ENCODE measurements at regions not wholly inside any gene's neighbourhood (a gene's known extent, or its start where the extent isn't known, plus 50 kb on each side); places are given as distances from the start of the nearest gene placed in this dataset.

GRCh38 chr5:104556957-104557356, 994.4 kb upstream of the NUDT12 start:
- TF ChIP-seq POLR2A (IDR thresholded peaks at IDR 0.05) = no peak
- TF ChIP-seq, protein P1, sequence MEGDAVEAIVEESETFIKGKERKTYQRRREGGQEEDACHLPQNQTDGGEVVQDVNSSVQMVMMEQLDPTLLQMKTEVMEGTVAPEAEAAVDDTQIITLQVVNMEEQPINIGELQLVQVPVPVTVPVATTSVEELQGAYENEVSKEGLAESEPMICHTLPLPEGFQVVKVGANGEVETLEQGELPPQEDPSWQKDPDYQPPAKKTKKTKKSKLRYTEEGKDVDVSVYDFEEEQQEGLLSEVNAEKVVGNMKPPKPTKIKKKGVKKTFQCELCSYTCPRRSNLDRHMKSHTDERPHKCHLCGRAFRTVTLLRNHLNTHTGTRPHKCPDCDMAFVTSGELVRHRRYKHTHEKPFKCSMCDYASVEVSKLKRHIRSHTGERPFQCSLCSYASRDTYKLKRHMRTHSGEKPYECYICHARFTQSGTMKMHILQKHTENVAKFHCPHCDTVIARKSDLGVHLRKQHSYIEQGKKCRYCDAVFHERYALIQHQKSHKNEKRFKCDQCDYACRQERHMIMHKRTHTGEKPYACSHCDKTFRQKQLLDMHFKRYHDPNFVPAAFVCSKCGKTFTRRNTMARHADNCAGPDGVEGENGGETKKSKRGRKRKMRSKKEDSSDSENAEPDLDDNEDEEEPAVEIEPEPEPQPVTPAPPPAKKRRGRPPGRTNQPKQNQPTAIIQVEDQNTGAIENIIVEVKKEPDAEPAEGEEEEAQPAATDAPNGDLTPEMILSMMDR (IDR thresholded peaks at IDR 0.05) = no peak
- no peak for TF ChIP-seq POLR2AphosphoS5 (IDR thresholded peaks at IDR 0.05)
